Stimulated activated CD8-positive, alpha-beta memory T cell treated with anti-CD3 and anti-CD28 coated beads, Interleukin-15, amount 100 ng/mL, for 48 hours (primary cell): ENCODE measurements at regions not wholly inside any gene's neighbourhood (a gene's known extent, or its start where the extent isn't known, plus 50 kb on each side); places are given as distances from the start of the nearest gene placed in this dataset.

ENCODE experiments used
- DNase-seq, 2 donors: peaks; one replicate each; pipeline ENCODE4 v3.0.0-alpha.2; 2020; ENCODE audit warnings: low read depth in 2 of 2

- no peak for DNase-seq
Observed at GRCh38 chr6:25224242-25224641, 54.9 kb upstream of the CARMIL1 start.

DNA sequence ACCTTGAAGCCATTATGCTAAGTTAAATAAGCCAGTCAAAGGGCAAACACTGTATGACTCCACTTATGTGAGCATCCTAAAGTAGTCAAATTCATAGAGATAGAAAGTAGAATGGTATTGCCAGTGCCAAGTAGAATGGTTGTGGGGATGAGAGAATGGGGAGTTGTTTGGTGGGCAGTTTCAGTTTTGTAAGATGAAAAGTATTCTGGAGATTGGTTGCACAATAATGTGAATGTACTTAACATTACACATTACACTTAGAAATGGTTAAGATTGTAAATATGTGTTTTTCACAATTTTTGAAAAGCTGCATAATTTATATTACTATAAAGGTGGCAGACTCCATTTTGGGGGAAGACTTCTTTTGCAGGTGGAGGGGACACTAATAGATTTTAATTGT, 51.3 kb upstream of the CARMIL1 start:
- no peak for DNase-seq
